Cardiac fibroblast (primary cell): ENCODE measurements at regions not wholly inside any gene's neighbourhood (a gene's known extent, or its start where the extent isn't known, plus 50 kb on each side); places are given as distances from the start of the nearest gene placed in this dataset.

Experiments used
- DNase-seq, 2 donors: peaks; one replicate each; pipeline versions ENCODE4 v3.0.0 to v3.0.0-alpha.2; 2010; ENCODE audit warnings: low read depth in 2 of 2
- H3K4me3 ChIP-seq, 2 donors: replicated peaks in 1 of 2; 1 replicate in 1 of 2; 2 replicates in 1 of 2; pipeline ENCODE4 v1.5.1; 2011; ENCODE audit warnings: low read depth in 2 of 2, low read length in 2 of 2, mild to moderate bottlenecking in 2 of 2, moderate library complexity in 1 of 2
- TF ChIP-seq, protein P1 (sequence below): IDR thresholded peaks from one replicate; pipeline ENCODE4 v1.5.1; 2011; ENCODE audit warnings: low read depth, mild to moderate bottlenecking, low read length, inconsistent platforms

DNA sequence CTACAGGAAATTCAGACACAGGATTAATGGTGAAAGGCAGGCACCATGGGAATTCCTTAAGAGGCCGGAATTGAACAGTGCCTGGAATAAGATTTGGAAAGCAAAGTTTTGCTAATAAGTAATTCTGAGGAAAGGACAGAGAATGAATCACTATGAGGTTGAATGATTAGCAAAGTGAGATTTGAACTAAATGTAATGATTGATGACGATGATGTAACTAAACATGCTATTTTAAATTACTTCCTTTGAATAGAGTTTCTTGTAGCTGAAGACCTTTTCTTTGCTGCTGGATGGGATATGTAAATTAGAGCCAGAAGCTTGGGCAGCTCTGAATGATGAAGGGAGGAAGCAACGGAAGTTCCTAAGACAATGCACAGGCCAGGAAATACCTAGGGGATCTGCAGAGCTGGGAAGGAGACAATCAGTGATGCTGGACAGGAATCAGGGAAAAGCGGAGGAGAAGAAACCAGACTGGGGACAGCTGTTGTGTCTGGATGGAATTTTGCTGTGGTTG is 482.0 kb downstream of the PSAT1 start:
- no peak overlapping the region for H3K4me3 ChIP-seq
- no peak for DNase-seq
- TF ChIP-seq, protein P1, sequence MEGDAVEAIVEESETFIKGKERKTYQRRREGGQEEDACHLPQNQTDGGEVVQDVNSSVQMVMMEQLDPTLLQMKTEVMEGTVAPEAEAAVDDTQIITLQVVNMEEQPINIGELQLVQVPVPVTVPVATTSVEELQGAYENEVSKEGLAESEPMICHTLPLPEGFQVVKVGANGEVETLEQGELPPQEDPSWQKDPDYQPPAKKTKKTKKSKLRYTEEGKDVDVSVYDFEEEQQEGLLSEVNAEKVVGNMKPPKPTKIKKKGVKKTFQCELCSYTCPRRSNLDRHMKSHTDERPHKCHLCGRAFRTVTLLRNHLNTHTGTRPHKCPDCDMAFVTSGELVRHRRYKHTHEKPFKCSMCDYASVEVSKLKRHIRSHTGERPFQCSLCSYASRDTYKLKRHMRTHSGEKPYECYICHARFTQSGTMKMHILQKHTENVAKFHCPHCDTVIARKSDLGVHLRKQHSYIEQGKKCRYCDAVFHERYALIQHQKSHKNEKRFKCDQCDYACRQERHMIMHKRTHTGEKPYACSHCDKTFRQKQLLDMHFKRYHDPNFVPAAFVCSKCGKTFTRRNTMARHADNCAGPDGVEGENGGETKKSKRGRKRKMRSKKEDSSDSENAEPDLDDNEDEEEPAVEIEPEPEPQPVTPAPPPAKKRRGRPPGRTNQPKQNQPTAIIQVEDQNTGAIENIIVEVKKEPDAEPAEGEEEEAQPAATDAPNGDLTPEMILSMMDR: no peak

- TF ChIP-seq, protein P1: no peak
- peak in 1 of 2 donors; percentile 17 for DNase-seq
- no peak overlapping the region for H3K4me3 ChIP-seq
These were observed 484.8 kb downstream of the PSAT1 start for GRCh38 chr9:78781681-78782080.

- TF ChIP-seq, protein P1: no peak
These were observed 485.3 kb downstream of the PSAT1 start for GRCh38 chr9:78782234-78782633.

GRCh38 chr9:78782858-78783257 is 485.9 kb downstream of the PSAT1 start:
- no peak overlapping the region for H3K4me3 ChIP-seq
- TF ChIP-seq, protein P1: no peak
- DNase-seq: no peak

More at GRCh38 chr9:78782234-78782633, 485.3 kb downstream of the PSAT1 start:
- DNase-seq: no peak
- no peak overlapping the region for H3K4me3 ChIP-seq

DNA sequence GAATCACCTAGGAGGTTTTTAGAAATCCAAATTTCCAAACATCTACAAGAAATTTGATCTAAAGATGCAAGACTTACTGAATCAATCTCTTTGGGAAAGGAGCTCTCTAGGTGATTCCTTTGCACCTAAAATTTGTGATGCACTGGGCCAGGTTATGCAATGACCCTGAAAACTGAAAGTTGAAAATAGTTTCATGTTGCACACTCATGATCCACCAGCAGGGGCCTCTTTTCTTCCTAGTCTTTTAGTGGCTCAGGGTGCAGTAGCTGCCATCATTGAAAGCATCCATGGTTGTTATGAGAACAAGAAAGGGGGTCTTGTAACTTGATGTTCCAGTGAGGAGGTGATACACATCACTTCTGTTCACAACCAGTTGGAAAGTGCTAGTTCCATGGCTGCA is 486.8 kb downstream of the PSAT1 start:
- TF ChIP-seq, protein P1: peak; percentile 35
- DNase-seq: no peak
- no peak overlapping the region for H3K4me3 ChIP-seq

GRCh38 chr9:78786794-78787193 is 489.9 kb downstream of the PSAT1 start:
- TF ChIP-seq, protein P1: no peak
- peak in 1 of 2 donors; percentile 66 for DNase-seq
- H3K4me3 ChIP-seq: no peak overlapping the region

- H3K4me3 ChIP-seq: no peak overlapping the region
- DNase-seq: peak in 1 of 2 donors; percentile 62
- TF ChIP-seq, protein P1: no peak
These were observed 491.2 kb downstream of the PSAT1 start for GRCh38 chr9:78788101-78788500.
